ENCODE measurements at regions not wholly inside any gene's neighbourhood (a gene's known extent, or its start where the extent isn't known, plus 50 kb on each side); places are given as distances from the start of the nearest gene placed in this dataset.

- TF ChIP-seq FOXA1 (IDR thresholded peaks at IDR 0.05) (no peak), YY1 (IDR thresholded peaks at IDR 0.05) (no peak), RXRA (IDR thresholded peaks at IDR 0.05) (no peak), HNF4G (IDR thresholded peaks at IDR 0.05) (no peak), GABPA (IDR thresholded peaks at IDR 0.05 in 1 of 2, conservative IDR thresholded peaks at IDR 0.05 in 1 of 2) (no peak), SP1 (IDR thresholded peaks at IDR 0.05) (no peak), ATF3 (IDR thresholded peaks at IDR 0.05) (no peak), MAX (IDR thresholded peaks at IDR 0.05) (no peak), HNF4A (conservative IDR thresholded peaks at IDR 0.05) (no peak), RAD21 (IDR thresholded peaks at IDR 0.05) (no peak), EGR1 (IDR thresholded peaks at IDR 0.05; ENCODE audit: low read depth in 2 of 2) (no peak), REST (IDR thresholded peaks at IDR 0.05) (no peak), ZBTB33 (IDR thresholded peaks at IDR 0.05) (no peak)
- DNase-seq (ENCODE audit: low spot score) = no peak
- WGBS = 96% methylated on average over 2 of the region's 2 CpGs
Observed at GRCh38 chr6:81396916-81397315, 355.6 kb downstream of the TENT5A start.

GRCh38 chr6:81387163-81387562 lies 365.3 kb downstream of the TENT5A start:
- WGBS = 21% methylated on average over 1 of the region's 1 CpG

More at GRCh38 chr6:81396916-81397315, 355.6 kb downstream of the TENT5A start:
- Histone ChIP-seq H3K9ac (ENCODE audit: low read depth in 1 of 2, low read length in 2 of 2) (no peak overlapping the region), H3K9me3 (ENCODE audit: control insufficient read depth in 4 of 4, low read length in 3 of 4) (peaks cover 0 to 8% (median 2%) of the 10 kb centered on the region in 4 donors), H3K27ac (ENCODE audit: low read depth in 1 of 2, low read length in 2 of 2) (no peak overlapping the region), H3K27me3 (ENCODE audit: control insufficient read depth in 4 of 4, insufficient read depth in 4 of 4, low read length in 3 of 4) (no peaks in the 10 kb centered on the region), H3K4me3 (ENCODE audit: low read depth in 1 of 3, low read length in 3 of 3) (no peak overlapping the region), H3K36me3 (ENCODE audit: control insufficient read depth in 4 of 4, insufficient read depth in 3 of 4, low read depth in 1 of 4, low read length in 3 of 4) (no peaks in the 10 kb centered on the region), H3K4me1 (ENCODE audit: control insufficient read depth in 4 of 4, insufficient read depth in 4 of 4, low read length in 3 of 4) (no peaks in the 10 kb centered on the region)

More at GRCh38 chr6:81387163-81387562, 365.3 kb downstream of the TENT5A start:
- no peaks in the 10 kb centered on the region for H3K4me1 ChIP-seq (ENCODE audit: control insufficient read depth in 4 of 4, insufficient read depth in 4 of 4, low read length in 3 of 4)
- no peak overlapping the region for H3K9ac ChIP-seq (ENCODE audit: low read depth in 1 of 2, low read length in 2 of 2)
- no peaks in the 10 kb centered on the region for H3K36me3 ChIP-seq (ENCODE audit: control insufficient read depth in 4 of 4, insufficient read depth in 3 of 4, low read depth in 1 of 4, low read length in 3 of 4)
- TF ChIP-seq ZBTB33 (IDR thresholded peaks at IDR 0.05) (no peak), TAF1 (conservative IDR thresholded peaks at IDR 0.05) (no peak), CTCF (IDR thresholded peaks at IDR 0.05; ENCODE audit: low read depth, low read length, missing input control) (no peak), NR2F2 (IDR thresholded peaks at IDR 0.05) (no peak), RXRA (IDR thresholded peaks at IDR 0.05) (no peak), ATF3 (IDR thresholded peaks at IDR 0.05) (no peak), MAX (IDR thresholded peaks at IDR 0.05) (no peak), FOXA1 (IDR thresholded peaks at IDR 0.05) (no peak), EGR1 (IDR thresholded peaks at IDR 0.05; ENCODE audit: low read depth in 2 of 2) (no peak), FOXA2 (IDR thresholded peaks at IDR 0.05) (no peak), REST (IDR thresholded peaks at IDR 0.05) (no peak)
- no peaks in the 10 kb centered on the region for H3K27me3 ChIP-seq (ENCODE audit: control insufficient read depth in 4 of 4, insufficient read depth in 4 of 4, low read length in 3 of 4)
- no peak overlapping the region for H3K4me3 ChIP-seq (ENCODE audit: low read depth in 1 of 3, low read length in 3 of 3)
- no peak overlapping the region for H3K27ac ChIP-seq (ENCODE audit: low read depth in 1 of 2, low read length in 2 of 2)
- H3K9me3 ChIP-seq (ENCODE audit: control insufficient read depth in 4 of 4, low read length in 3 of 4) = peaks cover 0 to 2% (median 2%) of the 10 kb centered on the region in 4 donors
- no peak for DNase-seq (ENCODE audit: low spot score)
